ENCODE measurements at regions not wholly inside any gene's neighbourhood (a gene's known extent, or its start where the extent isn't known, plus 50 kb on each side); places are given as distances from the start of the nearest gene placed in this dataset.

- TF ChIP-seq POLR2A (IDR thresholded peaks at IDR 0.05): no peak
- TF ChIP-seq, protein P1, sequence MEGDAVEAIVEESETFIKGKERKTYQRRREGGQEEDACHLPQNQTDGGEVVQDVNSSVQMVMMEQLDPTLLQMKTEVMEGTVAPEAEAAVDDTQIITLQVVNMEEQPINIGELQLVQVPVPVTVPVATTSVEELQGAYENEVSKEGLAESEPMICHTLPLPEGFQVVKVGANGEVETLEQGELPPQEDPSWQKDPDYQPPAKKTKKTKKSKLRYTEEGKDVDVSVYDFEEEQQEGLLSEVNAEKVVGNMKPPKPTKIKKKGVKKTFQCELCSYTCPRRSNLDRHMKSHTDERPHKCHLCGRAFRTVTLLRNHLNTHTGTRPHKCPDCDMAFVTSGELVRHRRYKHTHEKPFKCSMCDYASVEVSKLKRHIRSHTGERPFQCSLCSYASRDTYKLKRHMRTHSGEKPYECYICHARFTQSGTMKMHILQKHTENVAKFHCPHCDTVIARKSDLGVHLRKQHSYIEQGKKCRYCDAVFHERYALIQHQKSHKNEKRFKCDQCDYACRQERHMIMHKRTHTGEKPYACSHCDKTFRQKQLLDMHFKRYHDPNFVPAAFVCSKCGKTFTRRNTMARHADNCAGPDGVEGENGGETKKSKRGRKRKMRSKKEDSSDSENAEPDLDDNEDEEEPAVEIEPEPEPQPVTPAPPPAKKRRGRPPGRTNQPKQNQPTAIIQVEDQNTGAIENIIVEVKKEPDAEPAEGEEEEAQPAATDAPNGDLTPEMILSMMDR (IDR thresholded peaks at IDR 0.05 in 4 of 5, conservative IDR thresholded peaks at IDR 0.05 in 1 of 5): no peak
- no peak for ATAC-seq
- no peaks in the 10 kb centered on the region for H3K9me3 ChIP-seq
These were observed 2638.7 kb upstream of the PCDH20 start for GRCh38 chr13:64054321-64054720.

GRCh38 chr13:64052521-64052920 is 2636.9 kb upstream of the PCDH20 start:
- H3K4me1 ChIP-seq: no peaks in the 10 kb centered on the region
- no peaks in the 10 kb centered on the region for H3K27me3 ChIP-seq
- no peak overlapping the region for H3K4me3 ChIP-seq
- in situ Hi-C loops (cut with MboI; ENCODE audit: low sequenced_read_pairs in 4 of 4) (no loop called here), intact Hi-C loops (cut with DNase I; ENCODE audit: low total_unique reads) (no loop called here)
- no peak overlapping the region for H3K27ac ChIP-seq
- DNase-seq (no peak), ATAC-seq (no peak)
- no peak for TF ChIP-seq POLR2A (IDR thresholded peaks at IDR 0.05)
- TF ChIP-seq, protein P1 (IDR thresholded peaks at IDR 0.05 in 4 of 5, conservative IDR thresholded peaks at IDR 0.05 in 1 of 5): no peak
- no peaks in the 10 kb centered on the region for H3K36me3 ChIP-seq
- H3K9me3 ChIP-seq: no peaks in the 10 kb centered on the region

More at GRCh38 chr13:64054321-64054720, 2638.7 kb upstream of the PCDH20 start:
- no peak overlapping the region for H3K27ac ChIP-seq
- no peak overlapping the region for H3K4me3 ChIP-seq
- H3K36me3 ChIP-seq: no peaks in the 10 kb centered on the region
- intact Hi-C loops (cut with DNase I; ENCODE audit: low total_unique reads): no loop called here
- DNase-seq: no peak
- no peaks in the 10 kb centered on the region for H3K4me1 ChIP-seq
- in situ Hi-C loops (cut with MboI; ENCODE audit: low sequenced_read_pairs in 4 of 4): no loop called here
- no peaks in the 10 kb centered on the region for H3K27me3 ChIP-seq

DNA sequence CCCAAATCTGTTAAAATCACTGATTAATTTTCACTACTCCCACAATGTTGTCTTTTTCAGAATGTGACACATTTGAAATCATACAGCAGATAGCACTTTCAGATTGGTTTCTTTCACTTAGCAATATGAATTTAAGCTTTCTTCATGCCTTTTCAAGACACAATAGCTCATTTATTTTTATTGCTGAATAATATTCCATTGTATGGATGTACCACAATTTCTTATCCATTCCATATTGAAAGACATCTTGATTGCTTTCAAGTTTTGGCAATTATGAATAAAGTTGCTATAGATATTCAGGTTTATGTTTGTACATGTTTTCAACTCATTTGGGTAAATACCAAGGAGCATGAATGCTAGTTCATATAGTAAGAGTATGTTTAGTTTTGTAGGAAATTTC is 2635.6 kb upstream of the PCDH20 start:
- in situ Hi-C loops (cut with MboI; ENCODE audit: low sequenced_read_pairs in 4 of 4) (no loop called here), intact Hi-C loops (cut with DNase I; ENCODE audit: low total_unique reads) (no loop called here)
- DNase-seq (no peak), ATAC-seq (no peak)
- Histone ChIP-seq H3K4me3 (no peak overlapping the region), H3K27me3 (no peaks in the 10 kb centered on the region), H3K27ac (no peak overlapping the region), H3K9me3 (no peaks in the 10 kb centered on the region), H3K36me3 (no peaks in the 10 kb centered on the region), H3K4me1 (no peaks in the 10 kb centered on the region)
- TF ChIP-seq, protein P1 (IDR thresholded peaks at IDR 0.05 in 4 of 5, conservative IDR thresholded peaks at IDR 0.05 in 1 of 5): no peak
- TF ChIP-seq POLR2A (IDR thresholded peaks at IDR 0.05): no peak

DNA sequence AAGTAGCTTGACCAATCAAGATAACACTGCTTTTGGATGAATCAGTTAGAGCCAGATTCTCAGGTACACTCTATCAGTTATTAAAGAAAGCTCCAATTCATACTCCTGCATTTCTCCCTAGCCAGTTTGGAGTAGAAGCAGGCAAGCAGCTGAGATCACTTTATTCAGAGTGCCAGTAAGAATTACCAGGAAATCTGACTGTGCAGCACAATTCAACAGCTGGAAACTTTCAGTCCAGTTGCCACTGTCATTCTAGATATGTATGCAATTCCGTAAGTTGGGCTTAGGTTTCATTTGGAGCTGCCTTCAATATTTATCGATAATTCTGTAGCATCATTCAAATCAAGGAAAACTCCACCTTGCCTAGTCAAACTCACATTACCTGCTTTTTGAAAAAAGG is 2625.6 kb upstream of the PCDH20 start:
- Histone ChIP-seq H3K27ac (no peak overlapping the region), H3K4me1 (no peaks in the 10 kb centered on the region), H3K27me3 (no peaks in the 10 kb centered on the region), H3K36me3 (no peaks in the 10 kb centered on the region), H3K4me3 (no peak overlapping the region), H3K9me3 (no peaks in the 10 kb centered on the region)
- intact Hi-C loops (cut with DNase I; ENCODE audit: low total_unique reads) (no loop called here), in situ Hi-C loops (cut with MboI; ENCODE audit: low sequenced_read_pairs in 4 of 4) (no loop called here)
- TF ChIP-seq POLR2A (IDR thresholded peaks at IDR 0.05): no peak
- TF ChIP-seq, protein P1 (IDR thresholded peaks at IDR 0.05 in 4 of 5, conservative IDR thresholded peaks at IDR 0.05 in 1 of 5): no peak
- ATAC-seq (no peak), DNase-seq (no peak)

DNA sequence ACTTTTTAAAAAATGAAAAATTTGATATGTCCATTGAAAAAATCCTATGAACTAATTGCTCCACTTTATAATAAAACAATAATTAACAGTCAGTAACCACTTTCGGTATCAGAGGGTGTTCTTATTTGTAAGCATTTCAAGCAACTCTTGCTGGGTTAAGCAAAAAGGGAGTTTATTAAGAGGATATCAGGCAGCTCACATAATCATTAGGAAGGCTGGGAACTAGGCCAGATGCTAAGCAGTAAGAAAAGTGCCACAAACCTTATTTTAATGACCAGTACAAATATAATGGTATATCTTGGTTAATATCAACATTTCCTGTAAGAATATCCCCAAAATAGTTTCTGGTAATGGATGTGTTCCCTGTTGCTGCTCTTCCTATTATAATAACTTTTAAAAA is 2618.3 kb upstream of the PCDH20 start:
- DNase-seq (no peak), ATAC-seq (no peak)
- Histone ChIP-seq H3K4me1 (no peaks in the 10 kb centered on the region), H3K27me3 (no peaks in the 10 kb centered on the region), H3K9me3 (no peaks in the 10 kb centered on the region), H3K27ac (no peak overlapping the region), H3K36me3 (no peaks in the 10 kb centered on the region), H3K4me3 (no peak overlapping the region)
- in situ Hi-C loops (cut with MboI; ENCODE audit: low sequenced_read_pairs in 4 of 4): no loop called here
- intact Hi-C loops (cut with DNase I; ENCODE audit: low total_unique reads): no loop called here
- no peak for TF ChIP-seq POLR2A (IDR thresholded peaks at IDR 0.05)
- TF ChIP-seq, protein P1 (IDR thresholded peaks at IDR 0.05 in 4 of 5, conservative IDR thresholded peaks at IDR 0.05 in 1 of 5): no peak

Measured in gastrocnemius medialis (tissue), 4 donors.